ENCODE measurements at regions not wholly inside any gene's neighbourhood (a gene's known extent, or its start where the extent isn't known, plus 50 kb on each side); places are given as distances from the start of the nearest gene placed in this dataset.

DNA sequence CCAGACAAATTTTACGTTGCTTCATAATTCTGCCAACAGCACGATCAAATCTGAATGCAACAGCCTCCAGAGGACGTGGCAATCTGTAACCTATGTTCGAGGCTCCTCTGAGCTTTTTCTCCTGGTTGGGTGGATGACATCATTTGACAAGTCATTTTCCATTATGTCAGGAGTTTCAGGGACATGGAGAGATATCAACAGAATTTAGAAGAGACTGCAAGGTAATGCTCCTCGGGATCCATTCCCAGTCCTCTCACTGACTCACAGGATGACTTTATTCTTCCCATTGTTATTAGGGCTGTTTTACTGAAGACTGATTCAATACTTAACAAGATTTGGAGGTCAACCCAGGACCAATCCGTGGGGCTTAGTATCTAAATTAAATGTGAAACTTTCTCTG lies 72.5 kb upstream of the RNF152 start:
- TF ChIP-seq EZH2 (IDR thresholded peaks at IDR 0.05; ENCODE audit: borderline replicate concordance, low read depth, low read length, severe bottlenecking) = no peak
- TF ChIP-seq, protein P1, sequence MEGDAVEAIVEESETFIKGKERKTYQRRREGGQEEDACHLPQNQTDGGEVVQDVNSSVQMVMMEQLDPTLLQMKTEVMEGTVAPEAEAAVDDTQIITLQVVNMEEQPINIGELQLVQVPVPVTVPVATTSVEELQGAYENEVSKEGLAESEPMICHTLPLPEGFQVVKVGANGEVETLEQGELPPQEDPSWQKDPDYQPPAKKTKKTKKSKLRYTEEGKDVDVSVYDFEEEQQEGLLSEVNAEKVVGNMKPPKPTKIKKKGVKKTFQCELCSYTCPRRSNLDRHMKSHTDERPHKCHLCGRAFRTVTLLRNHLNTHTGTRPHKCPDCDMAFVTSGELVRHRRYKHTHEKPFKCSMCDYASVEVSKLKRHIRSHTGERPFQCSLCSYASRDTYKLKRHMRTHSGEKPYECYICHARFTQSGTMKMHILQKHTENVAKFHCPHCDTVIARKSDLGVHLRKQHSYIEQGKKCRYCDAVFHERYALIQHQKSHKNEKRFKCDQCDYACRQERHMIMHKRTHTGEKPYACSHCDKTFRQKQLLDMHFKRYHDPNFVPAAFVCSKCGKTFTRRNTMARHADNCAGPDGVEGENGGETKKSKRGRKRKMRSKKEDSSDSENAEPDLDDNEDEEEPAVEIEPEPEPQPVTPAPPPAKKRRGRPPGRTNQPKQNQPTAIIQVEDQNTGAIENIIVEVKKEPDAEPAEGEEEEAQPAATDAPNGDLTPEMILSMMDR (IDR thresholded peaks at IDR 0.05; ENCODE audit: borderline replicate concordance, extremely low read depth, low read length, poor library complexity, severe bottlenecking) = no peak

DNA sequence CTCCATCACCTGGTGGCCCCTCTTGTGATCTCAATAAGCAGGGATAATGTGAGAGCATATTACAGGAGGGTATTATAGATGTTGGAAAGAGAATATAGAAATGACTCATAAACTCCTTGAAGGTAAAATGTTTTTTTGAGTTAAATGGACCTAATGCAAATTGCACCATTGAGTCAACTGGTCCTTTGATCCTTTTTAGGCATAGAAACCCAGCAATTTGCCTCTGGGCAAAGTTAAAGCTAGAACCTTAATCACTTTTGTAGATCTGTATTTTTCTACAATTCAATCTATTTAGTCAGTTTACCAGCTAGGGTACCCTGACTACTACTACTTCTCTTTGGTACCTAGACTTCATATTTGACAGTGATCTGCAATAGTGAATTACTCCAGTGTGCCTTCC lies 71.8 kb upstream of the RNF152 start:
- Histone ChIP-seq H3K27me3 (ENCODE audit: insufficient read depth, low read length, poor library complexity) (no peaks in the 10 kb centered on the region), H3K4me1 (ENCODE audit: insufficient read depth, low read length) (no peaks in the 10 kb centered on the region), H3K36me3 (ENCODE audit: insufficient read depth, low read length) (no peaks in the 10 kb centered on the region), H3K9me3 (ENCODE audit: insufficient read depth, low read length, severe bottlenecking) (no peaks in the 10 kb centered on the region), H3K79me2 (ENCODE audit: insufficient read depth, low read length) (no peaks in the 10 kb centered on the region), H3K4me2 (ENCODE audit: insufficient read depth, low read length) (no peak overlapping the region), H3K27ac (ENCODE audit: low read length) (no peak overlapping the region), H3K4me3 (ENCODE audit: low read depth in 1 of 2, low read length in 2 of 2) (no peak overlapping the region), H2AFZ (ENCODE audit: low read depth, low read length) (no peak overlapping the region), H3K9ac (ENCODE audit: low read depth, low read length) (no peak overlapping the region), H4K20me1 (ENCODE audit: insufficient read depth, low read length) (no peaks in the 10 kb centered on the region)
- ATAC-seq (ENCODE audit: insufficient read depth, low read depth) (no peak), DNase-seq (no peak)
- TF ChIP-seq, protein P1 (IDR thresholded peaks at IDR 0.05; ENCODE audit: borderline replicate concordance, extremely low read depth, low read length, poor library complexity, severe bottlenecking) = no peak
- TF ChIP-seq EZH2 (IDR thresholded peaks at IDR 0.05; ENCODE audit: borderline replicate concordance, low read depth, low read length, severe bottlenecking) = no peak

More for the DNA sequence above, 72.5 kb upstream of the RNF152 start:
- Histone ChIP-seq H3K27me3 (ENCODE audit: insufficient read depth, low read length, poor library complexity) (no peaks in the 10 kb centered on the region), H2AFZ (ENCODE audit: low read depth, low read length) (no peak overlapping the region), H3K79me2 (ENCODE audit: insufficient read depth, low read length) (no peaks in the 10 kb centered on the region), H3K4me1 (ENCODE audit: insufficient read depth, low read length) (no peaks in the 10 kb centered on the region), H3K9me3 (ENCODE audit: insufficient read depth, low read length, severe bottlenecking) (no peaks in the 10 kb centered on the region), H3K27ac (ENCODE audit: low read length) (no peak overlapping the region), H4K20me1 (ENCODE audit: insufficient read depth, low read length) (no peaks in the 10 kb centered on the region), H3K36me3 (ENCODE audit: insufficient read depth, low read length) (no peaks in the 10 kb centered on the region), H3K4me3 (ENCODE audit: low read depth in 1 of 2, low read length in 2 of 2) (no peak overlapping the region), H3K9ac (ENCODE audit: low read depth, low read length) (no peak overlapping the region), H3K4me2 (ENCODE audit: insufficient read depth, low read length) (no peak overlapping the region)
- no peak for DNase-seq
- ATAC-seq (ENCODE audit: insufficient read depth, low read depth) = no peak

DNA sequence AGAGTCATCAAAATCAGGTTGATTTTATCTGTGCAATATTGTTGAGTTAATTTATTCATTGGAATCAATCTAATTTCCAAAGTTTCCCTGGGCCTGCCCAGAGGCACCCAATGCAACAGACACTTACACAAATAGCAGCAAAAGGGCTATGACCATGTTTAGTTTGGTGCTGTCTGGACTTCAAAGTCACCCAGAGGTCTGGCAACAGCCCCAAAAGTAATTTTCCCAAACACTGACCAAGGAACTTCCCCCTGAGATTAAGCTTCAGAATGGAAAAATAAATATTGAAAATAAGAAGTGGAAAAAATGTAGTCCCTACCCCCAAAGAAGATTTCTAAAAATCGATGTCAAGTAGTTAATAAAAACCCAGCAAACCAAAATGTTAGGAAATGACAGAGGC lies 70.9 kb upstream of the RNF152 start:
- H3K4me3 ChIP-seq (ENCODE audit: low read depth in 1 of 2, low read length in 2 of 2) = no peak overlapping the region
- DNase-seq = no peak

More for the DNA sequence above, 70.9 kb upstream of the RNF152 start:
- TF ChIP-seq, protein P1 (IDR thresholded peaks at IDR 0.05; ENCODE audit: borderline replicate concordance, extremely low read depth, low read length, poor library complexity, severe bottlenecking) = no peak
- no peak for TF ChIP-seq EZH2 (IDR thresholded peaks at IDR 0.05; ENCODE audit: borderline replicate concordance, low read depth, low read length, severe bottlenecking)
- Histone ChIP-seq H3K27me3 (ENCODE audit: insufficient read depth, low read length, poor library complexity) (no peaks in the 10 kb centered on the region), H3K4me1 (ENCODE audit: insufficient read depth, low read length) (no peaks in the 10 kb centered on the region), H3K9me3 (ENCODE audit: insufficient read depth, low read length, severe bottlenecking) (no peaks in the 10 kb centered on the region), H3K27ac (ENCODE audit: low read length) (no peak overlapping the region), H4K20me1 (ENCODE audit: insufficient read depth, low read length) (no peaks in the 10 kb centered on the region), H2AFZ (ENCODE audit: low read depth, low read length) (no peak overlapping the region), H3K36me3 (ENCODE audit: insufficient read depth, low read length) (no peaks in the 10 kb centered on the region), H3K9ac (ENCODE audit: low read depth, low read length) (no peak overlapping the region), H3K79me2 (ENCODE audit: insufficient read depth, low read length) (no peaks in the 10 kb centered on the region), H3K4me2 (ENCODE audit: insufficient read depth, low read length) (no peak overlapping the region)
- no peak for ATAC-seq (ENCODE audit: insufficient read depth, low read depth)

All from DND-41 (cell line).